ENCODE measurements at regions not wholly inside any gene's neighbourhood (a gene's known extent, or its start where the extent isn't known, plus 50 kb on each side); places are given as distances from the start of the nearest gene placed in this dataset.
"Not testable (repeated sequence)": the region's sequence is repeated elsewhere in the genome, so short reads cannot be mapped to it uniquely, and the experiment has no call there.

DNA sequence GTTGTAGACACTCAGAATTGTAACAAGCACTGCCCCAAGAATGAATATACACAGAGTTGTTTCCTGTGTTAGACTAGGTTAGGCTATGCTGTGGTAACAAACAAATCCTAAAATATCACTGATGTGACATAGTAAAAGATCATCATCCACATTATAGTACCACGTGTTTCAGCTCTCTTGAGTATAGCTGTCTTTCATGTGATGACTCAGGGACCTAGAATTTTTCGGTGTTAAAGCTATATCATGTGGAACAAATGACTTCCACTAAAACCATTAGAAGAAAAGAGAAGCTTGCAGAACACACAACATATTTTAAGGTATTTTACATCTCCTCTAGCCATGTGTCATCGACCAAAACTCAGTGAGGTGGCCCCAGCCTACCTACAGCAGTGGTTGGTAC, 307.9 kb upstream of the RBMS3 start:
- DNase-seq, result no peak

GRCh38 chr3:28973609-28974008, 307.3 kb upstream of the RBMS3 start:
- no peak for DNase-seq

- no peak for DNase-seq
These were observed 302.8 kb upstream of the RBMS3 start for GRCh38 chr3:28978092-28978491.

- no peak for DNase-seq
These were observed 300.7 kb upstream of the RBMS3 start for GRCh38 chr3:28980131-28980530.

DNA sequence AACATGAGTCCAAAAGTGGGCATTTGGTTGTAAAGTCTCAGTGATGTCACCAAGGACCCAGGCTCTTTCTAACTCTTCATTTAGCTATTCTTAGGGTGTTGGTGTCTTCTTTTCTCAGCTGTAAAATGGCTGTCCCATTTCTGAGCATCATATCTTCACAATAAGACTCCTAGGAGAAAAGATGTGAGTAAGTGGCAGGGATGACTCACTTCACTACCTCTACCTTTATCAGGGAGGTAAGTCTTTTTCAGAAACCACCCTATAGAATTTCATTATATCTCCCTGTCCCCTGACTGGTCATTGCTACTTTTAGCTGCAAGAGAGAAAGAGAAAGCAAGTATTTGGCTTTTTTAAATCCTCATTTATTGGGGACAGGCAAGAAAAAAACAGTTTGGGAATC, 300.2 kb upstream of the RBMS3 start:
- no peak for DNase-seq

DNA sequence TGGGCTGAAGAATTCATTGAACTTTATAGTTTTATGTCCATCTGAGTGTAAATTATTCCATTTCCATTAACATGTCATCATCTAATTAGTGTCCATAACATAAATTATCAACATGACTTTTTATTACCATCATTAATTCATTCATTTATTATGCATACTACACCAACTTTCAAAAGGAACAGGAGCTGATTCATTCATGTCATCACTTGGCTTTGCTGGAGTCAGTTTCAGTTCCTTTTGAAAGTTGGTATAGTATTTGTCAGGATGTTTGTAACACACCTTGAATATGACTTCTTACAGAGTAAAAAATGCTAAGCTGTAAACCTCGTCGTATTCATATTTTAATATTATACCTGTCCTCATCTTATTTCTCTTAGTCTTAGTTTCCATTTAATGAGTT, 298.0 kb upstream of the RBMS3 start:
- no peak for DNase-seq

- DNase-seq, result no peak
These were observed 293.9 kb upstream of the RBMS3 start for GRCh38 chr3:28986922-28987321.

DNA sequence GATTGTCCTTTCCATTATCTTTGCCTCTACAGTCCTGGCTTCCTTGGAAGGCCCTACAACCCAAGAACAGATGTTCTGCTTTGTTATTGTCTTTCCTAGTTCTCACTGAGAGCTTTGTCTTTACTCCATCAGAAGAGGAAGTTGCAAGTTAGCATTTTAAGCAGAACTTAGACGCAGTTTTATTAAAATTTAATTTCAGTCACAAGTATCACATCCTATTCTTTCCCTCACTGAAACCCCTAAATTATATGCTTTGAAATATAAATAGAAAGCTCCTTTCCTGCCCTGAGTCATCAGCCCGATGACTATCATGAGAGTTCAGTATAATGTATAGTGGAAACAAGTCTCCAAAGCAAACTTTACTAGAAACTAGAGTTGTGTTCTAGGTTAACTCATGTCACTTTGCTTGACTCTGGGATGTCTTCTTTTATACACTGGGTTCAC, 291.2 kb upstream of the RBMS3 start:
- DNase-seq, result no peak

DNA sequence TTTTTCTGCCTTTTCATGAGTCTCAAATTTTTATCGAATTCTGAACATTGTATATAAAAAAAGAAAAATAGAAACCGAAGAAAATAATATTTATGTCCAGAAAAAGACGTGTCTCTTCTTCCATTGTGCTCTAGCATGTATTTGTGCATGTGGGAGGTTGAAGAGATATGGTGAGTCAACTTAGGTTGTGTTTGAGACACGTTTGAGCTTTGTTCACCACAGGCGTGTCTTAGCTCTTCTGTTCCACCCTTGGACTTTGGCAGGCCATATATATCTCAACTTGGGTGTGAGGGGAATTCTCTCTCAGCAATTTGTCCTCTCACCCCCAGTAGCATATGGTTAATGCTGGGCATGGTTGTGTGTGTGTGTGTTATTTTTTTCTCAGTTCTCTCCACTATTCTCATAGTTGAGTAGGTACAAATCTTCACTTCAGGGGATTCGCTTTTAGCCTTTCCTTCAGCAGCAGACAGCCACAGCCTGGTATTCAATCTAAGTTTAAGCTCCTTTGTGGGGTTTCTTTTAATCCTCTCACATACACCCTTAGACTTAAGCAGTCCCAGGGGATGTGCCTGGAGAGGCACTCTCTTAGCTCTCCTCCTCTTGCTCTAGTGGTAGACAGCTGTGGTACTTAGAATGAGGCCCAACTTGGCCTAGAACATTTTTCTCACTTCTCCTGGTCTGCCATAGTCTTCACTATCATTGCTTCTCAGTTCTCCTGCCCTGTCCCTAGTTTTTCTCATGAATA, 286.5 kb upstream of the RBMS3 start:
- DNase-seq, result no peak

DNA sequence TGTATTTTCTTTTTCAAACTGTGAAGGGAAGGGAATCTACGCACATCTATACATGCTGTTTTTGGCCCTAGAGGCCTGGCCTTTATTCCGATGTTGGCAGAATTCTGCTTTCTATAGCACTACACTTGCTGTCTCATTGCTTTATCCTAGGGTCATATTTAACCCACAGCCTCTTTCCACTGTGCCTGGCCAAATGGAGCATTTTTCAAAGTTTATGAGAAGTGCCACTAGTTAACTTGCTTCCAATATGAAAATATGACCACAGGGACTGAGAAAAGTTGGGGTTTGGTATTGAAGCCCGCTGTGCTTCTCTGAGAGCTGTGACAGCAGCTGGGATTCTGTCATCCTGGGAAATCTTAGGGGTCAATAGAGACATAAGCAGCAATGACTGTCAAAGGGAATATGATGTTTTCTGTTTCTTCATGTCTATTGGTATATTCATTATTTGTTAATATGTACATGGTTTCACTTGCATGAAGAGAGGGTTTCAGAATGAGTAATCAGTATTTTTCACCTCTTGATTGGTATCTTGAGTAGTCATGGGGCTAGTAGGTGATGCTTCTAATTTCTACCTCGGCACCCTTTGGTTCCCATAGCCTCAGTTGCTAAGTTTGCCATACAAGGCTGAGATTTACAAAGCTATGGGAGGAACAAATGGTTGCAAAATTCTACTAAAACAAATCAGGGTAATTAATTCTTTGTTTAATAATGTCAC, 275.8 kb upstream of the RBMS3 start:
- no peak for DNase-seq

- DNase-seq, result no peak
These were observed 275.0 kb upstream of the RBMS3 start for GRCh38 chr3:29005862-29006261.

GRCh38 chr3:29011441-29011840, 269.4 kb upstream of the RBMS3 start:
- no peak for DNase-seq

DNA sequence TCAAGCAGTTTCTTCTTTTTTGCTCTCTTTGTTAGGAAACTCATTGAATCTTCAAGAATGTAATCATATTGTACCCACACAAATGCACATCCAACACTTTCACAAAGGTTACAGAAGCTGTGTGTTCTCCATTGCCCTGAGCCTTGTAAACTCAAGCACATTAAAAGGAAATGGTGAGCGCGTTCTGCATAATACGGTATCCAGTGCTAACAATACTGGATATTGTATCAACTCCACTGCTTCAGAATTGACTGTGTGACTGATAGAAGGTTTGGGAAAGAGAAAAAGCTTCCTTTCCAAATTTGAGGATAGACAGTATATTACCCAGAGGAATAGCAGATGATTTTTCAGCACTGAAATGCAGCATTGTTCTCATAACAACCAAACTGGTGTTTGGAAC, 268.9 kb upstream of the RBMS3 start:
- no peak for DNase-seq

- no peak for DNase-seq
These were observed 257.9 kb upstream of the RBMS3 start for GRCh38 chr3:29022976-29023375.

- DNase-seq, result no peak
These were observed 254.6 kb upstream of the RBMS3 start for GRCh38 chr3:29026286-29026685.

- DNase-seq, result no peak
These were observed 253.9 kb upstream of the RBMS3 start for GRCh38 chr3:29026959-29027358.

DNA sequence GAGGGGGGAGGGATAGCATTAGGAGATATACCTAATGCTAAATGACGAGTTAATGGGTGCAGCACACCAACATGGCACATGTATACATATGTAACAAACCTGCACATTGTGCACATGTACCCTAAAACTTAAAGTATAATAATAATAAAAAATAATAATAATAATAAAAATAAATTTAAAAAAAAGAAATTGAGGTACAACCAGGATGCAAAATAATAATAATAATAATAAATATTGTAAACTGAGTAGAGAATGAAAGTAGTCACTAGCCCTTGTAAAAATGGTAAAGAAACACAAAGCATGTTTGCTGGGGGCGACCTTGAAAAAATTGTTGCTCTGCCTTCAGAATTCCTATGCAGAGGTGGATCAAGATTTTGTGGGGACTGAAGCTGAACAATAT, 249.7 kb upstream of the RBMS3 start:
- DNase-seq, result not testable (repeated sequence)

DNA sequence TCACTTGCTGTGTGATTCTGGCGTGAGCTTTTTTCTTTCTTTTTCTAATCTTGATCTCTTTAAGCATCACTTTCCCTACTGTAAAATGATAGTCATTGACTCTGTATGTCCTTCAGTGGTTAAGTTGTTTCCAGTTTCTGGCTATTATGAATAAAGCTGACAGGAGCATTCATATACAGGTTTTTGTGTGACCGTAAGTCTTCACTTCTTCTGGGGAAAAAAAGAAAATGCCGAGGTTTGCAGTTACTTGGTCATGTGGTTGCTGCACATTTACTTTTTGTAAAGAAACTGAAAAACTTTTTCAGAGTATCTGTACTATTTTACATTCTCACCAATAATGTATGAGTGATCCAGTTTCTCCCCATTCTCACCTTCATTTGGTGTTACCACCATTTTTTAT, 247.4 kb upstream of the RBMS3 start:
- DNase-seq, result no peak

- DNase-seq, result no peak
These were observed 230.7 kb upstream of the RBMS3 start for GRCh38 chr3:29050155-29050554.

- no peak for DNase-seq
These were observed 223.5 kb upstream of the RBMS3 start for GRCh38 chr3:29057326-29057725.

DNA sequence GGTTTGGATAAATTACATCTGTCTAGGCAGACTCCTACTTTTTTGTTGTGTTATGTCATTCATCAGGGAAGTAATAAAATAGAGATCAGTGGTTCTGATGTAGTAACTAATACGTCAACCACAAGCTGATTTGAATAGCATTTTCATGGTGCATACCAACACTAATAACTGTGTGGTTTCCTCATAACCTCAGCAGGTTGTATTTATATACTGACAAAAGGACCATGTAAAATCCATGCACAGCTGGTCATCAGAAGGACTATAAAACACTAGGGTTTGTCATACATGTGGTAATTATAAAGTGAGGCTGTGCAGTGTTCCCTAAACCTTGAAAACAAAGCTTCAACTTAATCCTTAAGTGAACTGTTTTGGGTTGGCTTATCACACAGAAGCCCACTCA, 216.8 kb upstream of the RBMS3 start:
- DNase-seq, result no peak

DNA sequence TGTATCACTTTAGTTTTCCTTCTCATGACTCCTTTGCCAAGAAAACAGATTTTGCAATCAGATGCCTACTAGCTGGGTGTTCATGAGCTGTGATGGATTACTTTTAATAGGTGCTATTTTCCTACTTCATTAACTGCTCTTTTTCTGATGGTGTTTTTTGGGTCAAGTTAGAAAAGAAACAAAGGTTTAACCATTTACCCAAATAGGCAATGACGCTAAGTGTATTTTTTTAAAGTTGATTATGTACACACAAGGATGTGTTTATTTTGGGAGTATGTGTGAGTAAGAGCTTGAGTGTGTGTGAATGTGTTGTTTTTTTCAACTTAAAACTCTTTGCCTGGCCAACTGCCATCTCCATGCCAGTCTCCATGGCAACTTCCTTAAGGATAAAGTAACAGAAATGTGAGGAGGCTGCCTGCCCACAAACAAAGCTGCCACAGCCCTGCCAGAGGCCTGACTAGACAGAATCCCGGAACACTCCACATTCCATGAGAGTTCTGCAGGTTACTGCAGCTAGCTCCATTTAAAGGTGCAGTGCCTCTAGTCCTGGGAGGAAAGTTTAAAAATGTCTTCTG, 215.6 kb upstream of the RBMS3 start:
- no peak for DNase-seq

DNA sequence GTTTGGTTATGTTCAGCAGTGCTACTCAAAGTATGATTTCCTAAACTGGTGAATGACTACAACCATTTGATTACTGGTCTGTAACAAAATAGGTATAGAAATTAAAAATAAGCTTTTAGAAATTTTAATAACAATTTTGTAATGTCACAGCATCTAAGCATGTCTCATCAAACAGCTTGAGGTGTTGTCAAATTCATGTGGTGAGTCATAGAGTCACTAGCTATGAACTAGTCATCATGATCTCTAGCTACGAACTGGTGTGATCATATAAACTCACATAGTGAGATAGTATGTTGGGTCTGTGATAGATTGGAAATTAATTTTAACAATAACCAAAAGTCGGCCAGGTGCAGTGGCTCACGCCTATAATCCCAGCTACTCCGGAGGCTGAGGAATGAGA, 213.9 kb upstream of the RBMS3 start:
- no peak for DNase-seq

GRCh38 chr3:29070959-29071634, 209.8 kb upstream of the RBMS3 start:
- no peak for DNase-seq
